GM12892 (cell line): ENCODE measurements at regions not wholly inside any gene's neighbourhood (a gene's known extent, or its start where the extent isn't known, plus 50 kb on each side); places are given as distances from the start of the nearest gene placed in this dataset.

Experiments
- POLR2A ChIP-seq: IDR thresholded peaks from 2 replicates; pipeline ENCODE4 v1.6.1; 2011; ENCODE audit warnings: low read depth, low read length, control low read depth
- POLR2AphosphoS5 ChIP-seq: IDR thresholded peaks from 2 replicates; pipeline ENCODE4 v1.6.1; 2011; ENCODE audit warnings: low read depth, low read length, control low read depth

DNA sequence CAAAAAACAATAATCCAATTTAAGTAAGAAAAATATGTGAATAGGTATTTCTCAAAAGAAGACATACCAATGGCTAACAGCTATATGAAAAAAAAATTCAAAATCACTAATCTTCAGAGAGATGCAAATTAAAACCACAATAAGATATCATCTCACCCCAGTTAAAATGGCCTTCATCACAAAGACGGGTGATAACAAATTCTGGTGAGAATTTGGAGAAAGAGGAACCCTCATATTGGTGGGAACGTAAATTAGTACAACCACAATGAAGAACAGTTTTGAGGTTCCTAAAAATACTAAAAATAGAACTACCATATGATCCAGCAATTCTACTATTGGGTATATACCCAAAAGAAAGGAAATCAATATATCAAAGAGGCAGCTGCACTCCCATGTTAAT is 94.3 kb downstream of the TMEM167A start:
- TF ChIP-seq POLR2A (no peak), POLR2AphosphoS5 (no peak)
